ENCODE measurements at regions not wholly inside any gene's neighbourhood (a gene's known extent, or its start where the extent isn't known, plus 50 kb on each side); places are given as distances from the start of the nearest gene placed in this dataset.

- CTCF ChIA-PET (ENCODE audit: partially characterized antibody) = interaction anchor here (0.6 to 2.8 kb wide), 19 partner anchors 19 to 670 kb away, joined by 3 to 27 read pairs (median 3); no protein-coding TSS in a partner anchor
- Histone ChIP-seq H3K9me3 (ENCODE audit: insufficient read depth in 2 of 2, low read depth in 1 of 2, low read length in 1 of 2) (no peaks in the 10 kb centered on the region), H2AFZ (ENCODE audit: low read length) (peak overlapping the region; percentile 36; the same call in 1 of the 2 replicates), H3K14ac (ENCODE audit: insufficient read length) (no peak overlapping the region), H2AK5ac (ENCODE audit: low read depth, low read length) (no peak overlapping the region), H3K4me3 (ENCODE audit: extremely low read depth in 1 of 4, insufficient read depth in 2 of 4, low read depth in 3 of 4, low read length in 4 of 4) (no peak overlapping the region), H2BK20ac (ENCODE audit: low read length) (no peak overlapping the region), H3K27ac (ENCODE audit: low read depth, low read length) (no peak overlapping the region), H3K9ac (replicated peaks in 1 of 4; ENCODE audit: extremely low read depth in 1 of 4, low read depth in 3 of 4, low read length in 3 of 4) (no peak overlapping the region), H4K91ac (replicated peaks; ENCODE audit: insufficient read length, low read length) (no peak overlapping the region), H2BK120ac (replicated peaks; ENCODE audit: low read depth, low read length) (no peak overlapping the region), H3K79me1 (ENCODE audit: low read depth, low read length) (no peaks in the 10 kb centered on the region), H3K4me1 (replicated peaks in 1 of 4; ENCODE audit: control insufficient read depth in 3 of 4, insufficient read depth in 4 of 4, low read length in 3 of 4) (peaks cover 0 to 13% (median 2%) of the 10 kb centered on the region in 4 experiments; a peak in 2 of 7 replicates), H2BK5ac (ENCODE audit: low read depth, low read length) (no peak overlapping the region), H3K36me3 (ENCODE audit: control insufficient read depth in 2 of 4, insufficient read depth in 4 of 4, low read length in 3 of 4) (no peaks in the 10 kb centered on the region), H3K79me2 (ENCODE audit: control insufficient read depth in 1 of 2, insufficient read depth in 2 of 2, low read length in 2 of 2) (no peaks in the 10 kb centered on the region), H2BK15ac (ENCODE audit: low read length) (peak overlapping the region; percentile 4; the same call in 1 of the 2 replicates), H4K5ac (ENCODE audit: insufficient read length, low read depth, low read length) (no peak overlapping the region), H4K20me1 (replicated peaks in 1 of 2; ENCODE audit: control insufficient read depth in 1 of 2, insufficient read depth in 2 of 2, low read length in 2 of 2) (no peaks in the 10 kb centered on the region), H3K18ac (ENCODE audit: extremely low read depth, low read length) (no peak overlapping the region), H3K23me2 (ENCODE audit: low read depth, low read length) (no peaks in the 10 kb centered on the region), H3K4ac (replicated peaks; ENCODE audit: insufficient read length, low read depth, low read length) (no peak overlapping the region), H3K27me3 (replicated peaks in 1 of 4; ENCODE audit: control insufficient read depth in 3 of 4, extremely low read depth in 1 of 4, insufficient read depth in 3 of 4, low read length in 3 of 4) (no peaks in the 10 kb centered on the region), H3K4me2 (ENCODE audit: insufficient read depth in 1 of 2, low read depth in 2 of 2, low read length in 2 of 2) (no peak overlapping the region), H4K8ac (ENCODE audit: extremely low read depth, insufficient read depth, low read length) (no peak overlapping the region), H3K56ac (replicated peaks; ENCODE audit: insufficient read length, low read depth, low read length) (no peak overlapping the region), H3K23ac (ENCODE audit: insufficient read length) (no peak overlapping the region), H2BK12ac (ENCODE audit: low read depth, low read length) (no peak overlapping the region)
- no peak for DNase-seq (ENCODE audit: low read depth in 1 of 2, low spot score in 2 of 2)
- no peak for FAIRE-seq
- POLR2A ChIA-PET (ENCODE audit: partially characterized antibody) = no interaction called here
- 80% methylated on average over 4 of the region's 4 CpGs; no CpG with 5 or more reads in 1 of the 2 experiments for WGBS, 2 experiments (ENCODE audit: extremely low coverage in 1 of 2, insufficient coverage in 1 of 2, insufficient read length in 1 of 2, insufficient replicate concordance in 2 of 2, low coverage in 1 of 2, low lambda C conversion rate in 2 of 2, missing lambda C conversion rate in 1 of 2)
- TF ChIP-seq ATF2 (IDR thresholded peaks at IDR 0.05; ENCODE audit: low read length) = no peak
- no peak for TF ChIP-seq YY1 (IDR thresholded peaks at IDR 0.05; ENCODE audit: low read depth, low read length)
Observed at GRCh38 chr9:79131824-79132377, 439.9 kb upstream of the TLE4 start.
